ENCODE measurements at regions not wholly inside any gene's neighbourhood (a gene's known extent, or its start where the extent isn't known, plus 50 kb on each side); places are given as distances from the start of the nearest gene placed in this dataset.

GRCh38 chr13:72639377-72639776, 88.1 kb downstream of the MZT1 start:
- Histone ChIP-seq H3K79me2 (replicated peaks; ENCODE audit: insufficient read depth, low read length) (no peaks in the 10 kb centered on the region), H3K27me3 (ENCODE audit: insufficient read depth, low read depth, low read length) (no peaks in the 10 kb centered on the region), H2AFZ (ENCODE audit: low read depth, low read length) (no peak overlapping the region), H4K20me1 (ENCODE audit: insufficient read depth) (no peaks in the 10 kb centered on the region), H3K9me2 (ENCODE audit: insufficient read depth, low read length) (no peaks in the 10 kb centered on the region), H3K4me3 (ENCODE audit: low read length) (no peak overlapping the region), H3K9me3 (ENCODE audit: low read length) (no peaks in the 10 kb centered on the region), H3K27ac (ENCODE audit: low read length) (no peak overlapping the region), H3K4me2 (ENCODE audit: low read length) (no peak overlapping the region), H3K36me3 (ENCODE audit: insufficient read depth, low read length) (no peaks in the 10 kb centered on the region), H3F3A (ENCODE audit: insufficient read depth, low read length, poor library complexity, severe bottlenecking) (no peaks in the 10 kb centered on the region), H3K9ac (ENCODE audit: low read length) (no peak overlapping the region)
- TF ChIP-seq POLR2AphosphoS5 (IDR thresholded peaks at IDR 0.05) (no peak), EP300 (conservative IDR thresholded peaks at IDR 0.05; ENCODE audit: poor library complexity, severe bottlenecking) (no peak), SMC3 (conservative IDR thresholded peaks at IDR 0.05; ENCODE audit: poor library complexity) (no peak), RAD21 (conservative IDR thresholded peaks at IDR 0.05) (no peak), EZH2 (IDR thresholded peaks at IDR 0.05; ENCODE audit: borderline replicate concordance, insufficient read depth, low read length, poor library complexity, severe bottlenecking) (no peak), TAF1 (IDR thresholded peaks at IDR 0.05; ENCODE audit: low read depth) (no peak), MXI1 (conservative IDR thresholded peaks at IDR 0.05; ENCODE audit: poor library complexity, severe bottlenecking) (no peak), REST (IDR thresholded peaks at IDR 0.05; ENCODE audit: borderline replicate concordance) (no peak)
- TF ChIP-seq, protein P1, sequence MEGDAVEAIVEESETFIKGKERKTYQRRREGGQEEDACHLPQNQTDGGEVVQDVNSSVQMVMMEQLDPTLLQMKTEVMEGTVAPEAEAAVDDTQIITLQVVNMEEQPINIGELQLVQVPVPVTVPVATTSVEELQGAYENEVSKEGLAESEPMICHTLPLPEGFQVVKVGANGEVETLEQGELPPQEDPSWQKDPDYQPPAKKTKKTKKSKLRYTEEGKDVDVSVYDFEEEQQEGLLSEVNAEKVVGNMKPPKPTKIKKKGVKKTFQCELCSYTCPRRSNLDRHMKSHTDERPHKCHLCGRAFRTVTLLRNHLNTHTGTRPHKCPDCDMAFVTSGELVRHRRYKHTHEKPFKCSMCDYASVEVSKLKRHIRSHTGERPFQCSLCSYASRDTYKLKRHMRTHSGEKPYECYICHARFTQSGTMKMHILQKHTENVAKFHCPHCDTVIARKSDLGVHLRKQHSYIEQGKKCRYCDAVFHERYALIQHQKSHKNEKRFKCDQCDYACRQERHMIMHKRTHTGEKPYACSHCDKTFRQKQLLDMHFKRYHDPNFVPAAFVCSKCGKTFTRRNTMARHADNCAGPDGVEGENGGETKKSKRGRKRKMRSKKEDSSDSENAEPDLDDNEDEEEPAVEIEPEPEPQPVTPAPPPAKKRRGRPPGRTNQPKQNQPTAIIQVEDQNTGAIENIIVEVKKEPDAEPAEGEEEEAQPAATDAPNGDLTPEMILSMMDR (IDR thresholded peaks at IDR 0.05; ENCODE audit: poor library complexity, severe bottlenecking): no peak

DNA sequence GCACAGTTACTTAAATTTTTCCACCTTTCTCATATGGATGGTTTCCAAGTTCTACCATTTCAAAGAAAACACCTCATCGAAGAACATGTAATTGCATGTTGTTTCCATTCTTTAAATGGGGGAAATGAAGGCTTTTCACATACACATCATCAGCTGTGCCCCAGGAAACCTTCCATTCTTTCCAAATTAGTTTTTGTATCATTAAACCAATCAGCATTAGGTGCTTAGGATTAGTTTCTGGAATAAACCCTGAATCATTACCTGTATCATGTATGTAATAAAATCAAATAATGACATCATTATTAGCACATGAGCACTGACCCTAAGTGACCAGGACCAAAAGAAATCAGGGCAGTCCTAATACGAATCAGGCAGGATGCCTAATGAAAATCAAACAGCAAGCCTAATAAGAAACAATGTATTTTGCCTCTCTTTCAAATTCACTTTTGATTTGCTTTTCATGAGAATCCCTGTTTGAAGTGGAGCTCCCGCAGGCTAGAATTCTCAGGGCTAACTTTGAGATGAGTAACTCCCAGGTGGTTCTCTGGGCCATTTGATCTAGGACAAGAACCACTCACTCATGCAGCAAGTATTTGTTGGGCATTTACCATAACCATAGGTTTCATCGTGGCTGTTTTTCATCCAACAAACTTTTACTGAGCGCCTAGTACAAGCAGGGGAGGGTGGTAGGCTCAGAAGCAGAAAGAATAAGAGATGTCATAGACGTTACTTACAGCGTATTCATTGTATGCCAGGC, 89.2 kb downstream of the MZT1 start:
- Histone ChIP-seq H3K27ac (ENCODE audit: low read length) (no peak overlapping the region), H3F3A (ENCODE audit: insufficient read depth, low read length, poor library complexity, severe bottlenecking) (no peaks in the 10 kb centered on the region), H3K4me3 (ENCODE audit: low read length) (no peak overlapping the region), H4K20me1 (ENCODE audit: insufficient read depth) (no peaks in the 10 kb centered on the region), H3K79me2 (replicated peaks; ENCODE audit: insufficient read depth, low read length) (no peaks in the 10 kb centered on the region), H3K9me2 (ENCODE audit: insufficient read depth, low read length) (no peaks in the 10 kb centered on the region), H3K9ac (ENCODE audit: low read length) (no peak overlapping the region), H3K4me2 (ENCODE audit: low read length) (no peak overlapping the region), H3K27me3 (ENCODE audit: insufficient read depth, low read depth, low read length) (no peaks in the 10 kb centered on the region), H3K36me3 (ENCODE audit: insufficient read depth, low read length) (no peaks in the 10 kb centered on the region), H2AFZ (ENCODE audit: low read depth, low read length) (no peak overlapping the region), H3K9me3 (ENCODE audit: low read length) (no peaks in the 10 kb centered on the region)
- TF ChIP-seq RAD21 (conservative IDR thresholded peaks at IDR 0.05) (no peak), EP300 (conservative IDR thresholded peaks at IDR 0.05; ENCODE audit: poor library complexity, severe bottlenecking) (no peak), REST (IDR thresholded peaks at IDR 0.05; ENCODE audit: borderline replicate concordance) (no peak), MXI1 (conservative IDR thresholded peaks at IDR 0.05; ENCODE audit: poor library complexity, severe bottlenecking) (no peak), TAF1 (IDR thresholded peaks at IDR 0.05; ENCODE audit: low read depth) (no peak), SMC3 (conservative IDR thresholded peaks at IDR 0.05; ENCODE audit: poor library complexity) (no peak), POLR2AphosphoS5 (IDR thresholded peaks at IDR 0.05) (no peak), EZH2 (IDR thresholded peaks at IDR 0.05; ENCODE audit: borderline replicate concordance, insufficient read depth, low read length, poor library complexity, severe bottlenecking) (no peak)
- TF ChIP-seq, protein P1 (IDR thresholded peaks at IDR 0.05; ENCODE audit: poor library complexity, severe bottlenecking): no peak

Measured in neural cell (in vitro differentiated cells).